ENCODE measurements at regions not wholly inside any gene's neighbourhood (a gene's known extent, or its start where the extent isn't known, plus 50 kb on each side); places are given as distances from the start of the nearest gene placed in this dataset.
"Not testable (repeated sequence)": the region's sequence is repeated elsewhere in the genome, so short reads cannot be mapped to it uniquely, and the experiment has no call there.

- DNase-seq (ENCODE audit: low spot score), result no peak
Observed at GRCh38 chr3:192062186-192062585, 601.2 kb downstream of the PYDC2 start.

GRCh38 chr3:192063570-192063969 is 602.6 kb downstream of the PYDC2 start:
- Mint-ChIP-seq H3K36me3 (no peaks in the 10 kb centered on the region), H3K9me3 (peaks cover 4% of the 10 kb centered on the region), H3K4me1 (peaks cover 47% of the 10 kb centered on the region), H3K27ac (peak overlapping the region; percentile 52), H3K27me3 (ENCODE audit: insufficient read depth, low read depth) (no peaks in the 10 kb centered on the region), H3K4me3 (peak overlapping the region; percentile 17)
- Histone ChIP-seq H3K4me1 (peaks cover 56% of the 10 kb centered on the region), H2AFZ (replicated peaks) (no peak overlapping the region), H3K36me3 (no peaks in the 10 kb centered on the region), H3K4me3 (no peak overlapping the region), H3K27ac (peak overlapping the region; percentile 48), H3K79me2 (ENCODE audit: low read depth) (no peaks in the 10 kb centered on the region), H3F3A (ENCODE audit: low read depth) (peaks cover 40% of the 10 kb centered on the region), H4K20me1 (ENCODE audit: low read depth) (no peaks in the 10 kb centered on the region), H3K27me3 (no peaks in the 10 kb centered on the region), H3K4me2 (peak overlapping the region; percentile 69), H3K9me3 (ENCODE audit: low read depth) (no peaks in the 10 kb centered on the region), H3K9ac (no peak overlapping the region)
- peak; percentile 37 for TF ChIP-seq CTCF (IDR thresholded peaks at IDR 0.05)
- TF ChIP-seq EZH2 (IDR thresholded peaks at IDR 0.05), result no peak
- no peak for TF ChIP-seq EZH2phosphoT487 (IDR thresholded peaks at IDR 0.05)
- DNase-seq (ENCODE audit: low spot score), result peak; percentile 83

More at GRCh38 chr3:192062186-192062585, 601.2 kb downstream of the PYDC2 start:
- TF ChIP-seq EZH2phosphoT487 (IDR thresholded peaks at IDR 0.05) (no peak), CTCF (IDR thresholded peaks at IDR 0.05) (no peak), EZH2 (IDR thresholded peaks at IDR 0.05) (no peak)
- Mint-ChIP-seq H3K4me3 (no peak overlapping the region), H3K4me1 (peaks cover 47% of the 10 kb centered on the region), H3K36me3 (no peaks in the 10 kb centered on the region), H3K27me3 (ENCODE audit: insufficient read depth, low read depth) (no peaks in the 10 kb centered on the region), H3K27ac (peak overlapping the region; percentile 44), H3K9me3 (no peaks in the 10 kb centered on the region)
- H3K9me3 ChIP-seq (ENCODE audit: low read depth), result no peaks in the 10 kb centered on the region
- no peaks in the 10 kb centered on the region for H3K36me3 ChIP-seq
- H3K4me3 ChIP-seq, result no peak overlapping the region
- no peaks in the 10 kb centered on the region for H3K27me3 ChIP-seq
- no peak overlapping the region for H3K9ac ChIP-seq
- no peak overlapping the region for H3K27ac ChIP-seq
- peaks cover 70% of the 10 kb centered on the region for H3K4me1 ChIP-seq
- H3K4me2 ChIP-seq, result no peak overlapping the region
- H2AFZ ChIP-seq (replicated peaks), result no peak overlapping the region
- no peaks in the 10 kb centered on the region for H3K79me2 ChIP-seq (ENCODE audit: low read depth)
- peaks cover 45% of the 10 kb centered on the region for H3F3A ChIP-seq (ENCODE audit: low read depth)
- H4K20me1 ChIP-seq (ENCODE audit: low read depth), result no peaks in the 10 kb centered on the region

GRCh38 chr3:192064959-192065358 is 604.0 kb downstream of the PYDC2 start:
- H3F3A ChIP-seq (ENCODE audit: low read depth), result peaks cover 32% of the 10 kb centered on the region
- H3K9ac ChIP-seq, result no peak overlapping the region
- TF ChIP-seq CTCF (IDR thresholded peaks at IDR 0.05), result no peak
- TF ChIP-seq EZH2 (IDR thresholded peaks at IDR 0.05), result no peak
- TF ChIP-seq EZH2phosphoT487 (IDR thresholded peaks at IDR 0.05), result no peak
- no peaks in the 10 kb centered on the region for H3K9me3 ChIP-seq (ENCODE audit: low read depth)
- Mint-ChIP-seq H3K27me3 (ENCODE audit: insufficient read depth, low read depth) (no peaks in the 10 kb centered on the region), H3K9me3 (peaks cover 4% of the 10 kb centered on the region), H3K4me1 (peaks cover 35% of the 10 kb centered on the region), H3K27ac (no peak overlapping the region), H3K36me3 (no peaks in the 10 kb centered on the region), H3K4me3 (no peak overlapping the region)
- H3K4me3 ChIP-seq, result no peak overlapping the region
- H3K27me3 ChIP-seq, result no peaks in the 10 kb centered on the region
- no peak for DNase-seq (ENCODE audit: low spot score)
- peaks cover 42% of the 10 kb centered on the region for H3K4me1 ChIP-seq
- H4K20me1 ChIP-seq (ENCODE audit: low read depth), result no peaks in the 10 kb centered on the region
- no peaks in the 10 kb centered on the region for H3K36me3 ChIP-seq
- H3K79me2 ChIP-seq (ENCODE audit: low read depth), result no peaks in the 10 kb centered on the region
- peak overlapping the region; percentile 9 for H3K4me2 ChIP-seq
- H2AFZ ChIP-seq (replicated peaks), result no peak overlapping the region
- no peak overlapping the region for H3K27ac ChIP-seq

- H3K4me1 ChIP-seq, result peaks cover 29% of the 10 kb centered on the region
- not testable (repeated sequence) for H3K79me2 ChIP-seq (ENCODE audit: low read depth); H3K36me3 Mint-ChIP-seq; H3K4me3 Mint-ChIP-seq; H3K9me3 ChIP-seq (ENCODE audit: low read depth); H4K20me1 ChIP-seq (ENCODE audit: low read depth); H3K27me3 Mint-ChIP-seq (ENCODE audit: insufficient read depth, low read depth); DNase-seq (ENCODE audit: low spot score); H3K9ac ChIP-seq; H3K27ac ChIP-seq; H3K27ac Mint-ChIP-seq; H3K4me3 ChIP-seq; H3K4me2 ChIP-seq; H3K27me3 ChIP-seq; H2AFZ ChIP-seq (replicated peaks); H3K9me3 Mint-ChIP-seq; H3K36me3 ChIP-seq
- H3F3A ChIP-seq (ENCODE audit: low read depth), result peaks cover 22% of the 10 kb centered on the region
- H3K4me1 Mint-ChIP-seq, result peaks cover 22% of the 10 kb centered on the region
Observed at GRCh38 chr3:192066253-192066652, 605.3 kb downstream of the PYDC2 start.

Data from neural progenitor cell (in vitro differentiated cells).